BJ (cell line): ENCODE measurements at regions not wholly inside any gene's neighbourhood (a gene's known extent, or its start where the extent isn't known, plus 50 kb on each side); places are given as distances from the start of the nearest gene placed in this dataset.

ENCODE experiments used
- CTCF ChIA-PET: fragments of 350-600 bp; formaldehyde crosslinking; extraction: SDS; loops from one replicate; lab custom pipeline; 2021; ENCODE audit warnings: antibody characterized with exemption, inconsistent platforms; lab: Yijun Ruan, JAX
- POLR2A ChIA-PET: fragments of 300-600 bp; sonication (Branson Sonifier 250); formaldehyde crosslinking; extraction: SDS; loops from one replicate; lab custom pipeline; 2021; ENCODE audit warnings: antibody characterized with exemption; lab: Charles Lee
- DNase-seq: peaks from one replicate; pipeline ENCODE4 v3.0.0-alpha.2; 2011; ENCODE audit warnings: low read depth
- H3K27me3 ChIP-seq: 2 replicates; pipeline ENCODE4 v1.6.0; 2011; ENCODE audit warnings: low read length; ENCODE audit not compliant: control insufficient read depth, insufficient read depth
- H3K36me3 ChIP-seq: 2 replicates; pipeline ENCODE4 v1.5.1; 2011; ENCODE audit warnings: low read length; ENCODE audit not compliant: control insufficient read depth, insufficient read depth
- H3K4me3 ChIP-seq: 2 replicates; pipeline ENCODE4 v1.5.1; 2011; ENCODE audit warnings: low read depth, mild to moderate bottlenecking, control low read depth, low read length
- CTCF ChIP-seq: IDR thresholded peaks from 2 replicates; pipeline ENCODE4 v1.5.1; 2011; ENCODE audit warnings: low read depth, mild to moderate bottlenecking, control low read depth, inconsistent platforms, low read length, moderate library complexity; ENCODE audit not compliant: insufficient read depth

GRCh38 chr6:93165850-93166430 is 253.4 kb downstream of the EPHA7 start:
- DNase-seq: no peak
- no peaks in the 10 kb centered on the region for H3K27me3 ChIP-seq
- no peak overlapping the region for H3K4me3 ChIP-seq
- no peaks in the 10 kb centered on the region for H3K36me3 ChIP-seq
- CTCF ChIA-PET: no interaction called here
- no peak for TF ChIP-seq CTCF
- POLR2A ChIA-PET: no interaction called here

GRCh38 chr6:93164781-93165180 is 254.6 kb downstream of the EPHA7 start:
- H3K36me3 ChIP-seq: no peaks in the 10 kb centered on the region
- TF ChIP-seq CTCF: no peak
- POLR2A ChIA-PET: no interaction called here
- H3K4me3 ChIP-seq: no peak overlapping the region
- CTCF ChIA-PET: no interaction called here
- H3K27me3 ChIP-seq: no peaks in the 10 kb centered on the region
- no peak for DNase-seq

- ChIA-PET CTCF (no interaction called here), POLR2A (no interaction called here)
- no peak for TF ChIP-seq CTCF
These were observed 256.2 kb downstream of the EPHA7 start for GRCh38 chr6:93163146-93163545.

GRCh38 chr6:93139408-93140081 is 279.8 kb downstream of the EPHA7 start:
- no peak for DNase-seq
- no peak for TF ChIP-seq CTCF
- Histone ChIP-seq H3K27me3 (no peaks in the 10 kb centered on the region), H3K36me3 (no peaks in the 10 kb centered on the region), H3K4me3 (no peak overlapping the region)
- POLR2A ChIA-PET: no interaction called here
- CTCF ChIA-PET: no interaction called here

More at GRCh38 chr6:93163146-93163545, 256.2 kb downstream of the EPHA7 start:
- no peak for DNase-seq
- no peaks in the 10 kb centered on the region for H3K27me3 ChIP-seq
- H3K36me3 ChIP-seq: no peaks in the 10 kb centered on the region
- no peak overlapping the region for H3K4me3 ChIP-seq

GRCh38 chr6:93136111-93136510 is 283.2 kb downstream of the EPHA7 start:
- POLR2A ChIA-PET: no interaction called here
- no peak for DNase-seq
- Histone ChIP-seq H3K4me3 (no peak overlapping the region), H3K36me3 (no peaks in the 10 kb centered on the region), H3K27me3 (no peaks in the 10 kb centered on the region)
- CTCF ChIA-PET: no interaction called here
- TF ChIP-seq CTCF: no peak
